NCI-H2029 (cell line): ENCODE measurements at regions not wholly inside any gene's neighbourhood (a gene's known extent, or its start where the extent isn't known, plus 50 kb on each side); places are given as distances from the start of the nearest gene placed in this dataset.
"Not testable (repeated sequence)": the region's sequence is repeated elsewhere in the genome, so short reads cannot be mapped to it uniquely, and the experiment has no call there.

ENCODE experiments used
- DNase-seq: peaks from one replicate; lab custom pipeline; 2025; lab: John Stamatoyannopoulos, UW

- not testable (repeated sequence) for DNase-seq
Observed at GRCh38 chr1:120465900-120466299, 51.1 kb downstream of the NBPF8 start.

- not testable (repeated sequence) for DNase-seq
Observed at GRCh38 chr1:120477663-120478062, 62.8 kb downstream of the NBPF8 start.

DNA sequence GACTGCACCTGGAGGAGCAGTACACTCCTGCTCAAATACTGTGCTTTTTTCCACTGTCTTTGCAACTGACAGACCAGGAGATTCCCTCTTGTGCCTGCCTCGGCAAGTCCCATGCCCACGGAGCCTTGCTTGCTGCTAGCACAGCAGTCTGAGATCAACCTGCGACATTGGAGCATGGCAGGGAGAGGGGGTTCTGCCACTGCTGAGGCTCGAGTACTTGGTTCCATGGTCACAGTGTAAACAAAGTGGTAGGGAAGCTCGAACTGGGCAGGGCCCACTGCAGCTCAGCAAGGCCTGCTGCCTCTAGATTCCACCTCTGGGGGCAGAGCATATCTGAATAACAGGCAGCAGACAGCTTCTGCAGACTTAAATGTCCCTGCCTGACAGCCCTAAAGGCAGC lies 63.6 kb downstream of the NBPF8 start:
- DNase-seq, result not testable (repeated sequence)

DNA sequence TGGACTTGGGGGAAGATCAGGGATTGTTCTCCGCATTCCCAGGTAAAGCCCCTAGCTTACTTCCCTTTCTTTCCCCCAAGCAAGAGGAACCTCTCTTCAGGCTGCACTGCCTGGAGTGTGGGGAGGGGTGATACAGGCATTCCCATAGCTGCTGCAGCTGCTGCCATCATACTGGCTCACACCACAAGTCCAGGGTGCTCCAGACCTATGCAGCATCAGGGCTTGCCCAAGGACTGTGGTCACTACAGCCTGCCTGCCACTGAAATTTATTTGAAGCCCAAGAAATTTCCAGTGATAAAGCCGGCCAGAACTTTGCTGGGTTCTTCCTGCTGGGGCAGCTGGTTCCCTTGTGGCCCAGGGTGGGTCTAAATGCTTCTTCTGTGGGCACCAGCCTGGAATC lies 72.7 kb downstream of the NBPF8 start:
- DNase-seq, result not testable (repeated sequence)

DNA sequence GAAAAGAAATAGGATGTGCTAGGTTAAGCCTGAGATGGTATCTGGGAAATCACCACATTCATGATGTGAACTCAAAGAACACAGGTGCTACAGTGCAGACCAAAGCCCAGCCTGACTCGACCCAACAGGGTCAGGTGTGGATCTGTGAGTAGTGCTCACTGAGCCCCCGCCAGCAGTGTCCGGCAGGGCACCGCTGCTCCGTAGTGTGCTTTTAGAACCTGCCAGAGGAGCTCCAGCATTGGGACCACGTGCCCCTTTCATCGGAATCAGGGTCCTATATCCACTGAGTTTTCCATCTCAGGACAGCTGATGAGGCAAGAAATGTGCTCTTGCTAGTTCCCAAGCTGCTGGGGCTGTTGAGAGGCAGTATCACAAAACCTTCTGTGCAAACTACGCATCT lies 74.4 kb downstream of the NBPF8 start:
- not testable (repeated sequence) for DNase-seq

GRCh38 chr1:120497145-120497544 lies 82.3 kb downstream of the NBPF8 start:
- DNase-seq, result not testable (repeated sequence)

GRCh38 chr1:120503284-120503683 lies 88.4 kb downstream of the NBPF8 start:
- DNase-seq, result not testable (repeated sequence)

DNA sequence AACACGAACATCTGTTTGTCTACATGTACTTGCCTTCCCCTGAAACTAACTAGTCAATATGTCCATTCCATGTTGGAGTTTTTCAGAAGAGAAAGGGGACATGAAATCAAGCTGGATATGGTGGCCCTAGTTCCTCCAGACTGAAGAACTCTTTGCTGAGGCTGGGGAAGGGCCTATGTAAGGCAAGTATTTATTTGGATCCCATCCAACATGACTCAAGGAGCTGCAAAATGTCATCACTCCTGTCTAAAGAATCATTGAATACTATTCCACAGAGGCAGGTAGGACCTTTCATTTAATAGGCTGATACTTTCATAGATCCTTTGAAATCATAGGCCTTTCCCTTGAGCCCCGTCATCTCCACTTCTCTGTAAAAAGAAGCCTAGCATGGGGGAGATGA lies 91.5 kb downstream of the NBPF8 start:
- DNase-seq, result not testable (repeated sequence)

DNA sequence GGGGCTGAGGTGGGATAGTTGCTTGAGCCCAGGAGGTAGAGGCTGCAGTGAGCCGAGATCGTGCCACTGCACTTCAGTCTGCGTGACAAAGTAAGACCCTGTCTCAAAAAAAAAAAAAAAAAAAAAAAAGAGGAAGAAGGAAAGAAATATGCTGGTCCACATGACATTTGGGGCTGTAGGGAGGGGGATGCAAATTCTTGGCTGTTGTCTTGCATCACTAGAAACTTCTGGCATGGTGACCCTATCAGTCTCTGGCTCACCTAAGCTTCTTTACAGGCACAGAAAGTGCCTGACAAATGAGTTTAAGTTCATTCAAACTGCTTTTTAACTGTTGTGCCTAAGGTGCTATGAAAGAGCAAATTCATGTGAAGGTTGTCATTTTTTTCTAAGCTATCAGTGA lies 93.5 kb downstream of the NBPF8 start:
- not testable (repeated sequence) for DNase-seq

- DNase-seq, result not testable (repeated sequence)
Observed at GRCh38 chr1:120509258-120509657, 94.4 kb downstream of the NBPF8 start.

- DNase-seq, result not testable (repeated sequence)
Observed at GRCh38 chr1:120513099-120513498, 98.3 kb downstream of the NBPF8 start.

- not testable (repeated sequence) for DNase-seq
Observed at GRCh38 chr1:120513531-120513930, 98.7 kb downstream of the NBPF8 start.

DNA sequence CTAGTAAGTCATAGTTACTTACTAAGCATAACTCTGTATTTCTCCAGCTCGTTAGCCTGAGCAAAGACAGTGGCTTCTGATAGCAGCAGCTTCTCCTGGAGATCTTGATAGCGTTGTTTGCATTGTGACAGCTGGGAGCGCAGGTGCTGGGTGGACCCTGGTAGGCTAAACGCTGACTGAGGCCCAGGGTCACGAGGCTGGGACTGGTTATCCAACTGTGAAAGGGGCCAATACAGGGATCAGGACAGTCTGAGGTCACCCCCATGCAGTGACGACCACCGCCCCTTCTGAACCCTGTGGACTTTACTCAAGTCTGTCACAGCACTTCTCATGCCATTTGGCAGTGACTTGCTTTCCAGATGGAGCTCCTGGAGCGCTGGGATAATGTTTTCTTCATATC lies 104.4 kb downstream of the NBPF8 start:
- not testable (repeated sequence) for DNase-seq

GRCh38 chr1:120524416-120524815 lies 109.6 kb downstream of the NBPF8 start:
- not testable (repeated sequence) for DNase-seq

- DNase-seq, result not testable (repeated sequence)
Observed at GRCh38 chr1:120525386-120525785, 110.6 kb downstream of the NBPF8 start.

- not testable (repeated sequence) for DNase-seq
Observed at GRCh38 chr1:120529475-120530089, 114.7 kb downstream of the NBPF8 start.

- DNase-seq, result not testable (repeated sequence)
Observed at GRCh38 chr1:120531455-120531854, 116.6 kb downstream of the NBPF8 start.

GRCh38 chr1:120534361-120535047 lies 119.7 kb downstream of the NBPF8 start:
- DNase-seq, result not testable (repeated sequence)

DNA sequence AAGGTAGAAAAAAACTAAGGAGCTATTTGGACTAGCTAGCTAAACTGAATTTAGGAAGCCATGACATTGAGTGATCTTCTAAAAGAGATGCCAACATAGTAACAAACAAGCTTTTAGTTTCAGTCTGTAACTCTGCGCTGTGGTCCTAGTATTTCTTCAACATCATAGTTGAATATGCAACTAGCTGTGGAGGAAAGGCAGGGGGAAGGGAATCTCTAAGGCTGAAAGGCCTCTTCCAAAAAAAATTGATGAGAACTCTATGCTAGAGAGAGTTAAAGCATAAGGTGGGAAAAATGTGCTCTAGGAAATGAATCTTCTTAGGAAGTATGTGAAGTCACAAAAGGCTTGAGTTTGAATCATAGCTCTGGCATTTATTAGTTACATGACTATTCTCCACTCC lies 120.2 kb downstream of the NBPF8 start:
- DNase-seq, result not testable (repeated sequence)

DNA sequence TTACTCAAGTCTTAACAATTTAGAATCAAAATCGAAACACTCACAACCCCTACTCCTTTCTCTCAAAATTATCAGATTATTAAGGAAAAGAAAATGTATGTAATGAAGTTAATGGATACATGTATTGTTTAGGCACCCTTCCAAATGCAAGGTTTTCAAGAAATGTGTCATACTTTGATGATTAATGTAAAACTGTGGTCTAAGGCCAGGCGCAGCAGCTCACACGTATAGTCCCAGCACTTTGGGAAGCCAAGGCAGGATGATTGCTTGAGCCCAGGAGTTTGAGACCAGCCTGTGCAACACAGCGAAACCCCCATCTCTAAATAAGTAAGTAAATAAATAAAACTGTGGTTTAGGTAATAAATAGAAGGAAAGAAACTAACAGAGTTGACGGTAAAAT lies 126.6 kb downstream of the NBPF8 start:
- not testable (repeated sequence) for DNase-seq

DNA sequence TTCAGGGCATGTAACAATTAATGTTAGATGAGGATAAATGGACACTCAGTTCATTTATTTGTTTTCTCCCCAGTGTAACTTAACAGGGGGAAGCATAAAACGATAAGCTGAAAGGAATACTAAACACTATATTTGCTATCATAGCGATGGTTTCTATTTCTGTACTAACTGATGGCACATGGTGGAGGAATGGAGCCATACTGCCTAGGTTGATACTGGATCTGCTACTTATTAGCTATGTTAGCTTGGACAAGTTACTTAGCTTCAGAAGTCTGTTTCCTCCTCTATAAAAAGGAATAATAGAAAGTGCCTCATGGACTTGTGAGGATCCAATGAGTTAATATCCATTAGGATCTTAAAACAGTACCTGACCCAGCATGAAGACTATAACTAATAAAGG lies 127.5 kb downstream of the NBPF8 start:
- not testable (repeated sequence) for DNase-seq

DNA sequence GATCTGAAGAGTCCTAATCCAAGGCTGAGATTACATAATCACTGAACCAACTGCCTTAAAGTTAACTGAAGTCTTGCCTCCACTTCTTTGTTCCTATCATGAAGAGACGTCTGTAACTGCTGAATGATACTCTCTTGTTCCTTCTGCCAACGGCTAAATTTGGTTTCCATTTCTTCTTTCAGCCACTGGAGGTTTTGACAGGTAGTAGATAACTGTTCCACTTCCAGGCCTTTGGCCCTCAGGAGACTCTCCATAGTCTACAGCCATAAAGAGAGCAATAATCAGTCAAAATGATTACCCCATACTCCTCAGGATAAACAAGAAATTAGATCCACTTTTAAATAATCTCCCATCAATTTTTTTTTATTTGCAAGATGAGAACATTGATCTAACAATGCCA lies 128.1 kb downstream of the NBPF8 start:
- not testable (repeated sequence) for DNase-seq

DNA sequence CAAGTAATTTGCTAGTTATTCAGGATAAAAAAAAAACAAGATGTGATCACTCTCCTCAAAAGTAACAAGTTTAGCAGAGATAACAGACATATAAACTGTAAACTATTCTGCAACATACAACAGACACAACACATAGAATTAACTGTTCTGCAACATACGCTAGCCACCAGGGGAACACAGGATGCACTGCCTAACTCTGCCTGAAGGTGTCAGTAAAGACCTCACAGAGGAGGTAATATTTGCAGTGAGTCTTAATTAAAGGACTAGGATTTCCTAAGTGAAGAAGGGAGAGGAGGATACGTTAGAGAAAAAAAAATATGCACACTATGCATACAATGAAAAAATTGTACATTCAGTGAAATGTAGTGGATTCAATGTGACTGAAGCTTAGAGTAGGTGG lies 129.6 kb downstream of the NBPF8 start:
- not testable (repeated sequence) for DNase-seq

GRCh38 chr1:120550335-120550734 lies 135.5 kb downstream of the NBPF8 start:
- DNase-seq, result not testable (repeated sequence)
